CD4-positive, alpha-beta T cell treated with Interleukin-17A for 1 hour (primary cell): ENCODE measurements at regions not wholly inside any gene's neighbourhood (a gene's known extent, or its start where the extent isn't known, plus 50 kb on each side); places are given as distances from the start of the nearest gene placed in this dataset.

Experiments used
- DNase-seq: peaks from one replicate; pipeline ENCODE4 v3.0.0-alpha.2; 2020

DNA sequence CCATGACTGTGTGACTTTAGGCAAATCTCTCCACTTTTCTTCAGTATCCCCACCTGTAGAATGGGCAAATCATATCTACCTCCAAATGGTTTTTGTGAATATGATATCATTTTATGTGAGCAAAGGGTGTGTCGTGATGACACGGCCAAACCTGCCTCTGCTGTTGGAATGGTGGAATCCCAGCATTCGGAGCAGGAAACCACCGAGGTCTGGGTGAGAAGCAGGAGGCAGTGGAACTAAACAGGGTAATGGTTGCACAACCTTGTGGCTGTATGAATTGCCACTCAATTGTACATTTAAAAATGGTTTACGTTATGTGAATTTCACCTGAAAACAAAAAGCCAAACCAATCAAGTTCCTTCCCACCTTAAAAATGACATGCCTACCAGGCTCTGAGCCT lies 131.4 kb upstream of the ZMIZ1 start:
- no peak for DNase-seq

DNA sequence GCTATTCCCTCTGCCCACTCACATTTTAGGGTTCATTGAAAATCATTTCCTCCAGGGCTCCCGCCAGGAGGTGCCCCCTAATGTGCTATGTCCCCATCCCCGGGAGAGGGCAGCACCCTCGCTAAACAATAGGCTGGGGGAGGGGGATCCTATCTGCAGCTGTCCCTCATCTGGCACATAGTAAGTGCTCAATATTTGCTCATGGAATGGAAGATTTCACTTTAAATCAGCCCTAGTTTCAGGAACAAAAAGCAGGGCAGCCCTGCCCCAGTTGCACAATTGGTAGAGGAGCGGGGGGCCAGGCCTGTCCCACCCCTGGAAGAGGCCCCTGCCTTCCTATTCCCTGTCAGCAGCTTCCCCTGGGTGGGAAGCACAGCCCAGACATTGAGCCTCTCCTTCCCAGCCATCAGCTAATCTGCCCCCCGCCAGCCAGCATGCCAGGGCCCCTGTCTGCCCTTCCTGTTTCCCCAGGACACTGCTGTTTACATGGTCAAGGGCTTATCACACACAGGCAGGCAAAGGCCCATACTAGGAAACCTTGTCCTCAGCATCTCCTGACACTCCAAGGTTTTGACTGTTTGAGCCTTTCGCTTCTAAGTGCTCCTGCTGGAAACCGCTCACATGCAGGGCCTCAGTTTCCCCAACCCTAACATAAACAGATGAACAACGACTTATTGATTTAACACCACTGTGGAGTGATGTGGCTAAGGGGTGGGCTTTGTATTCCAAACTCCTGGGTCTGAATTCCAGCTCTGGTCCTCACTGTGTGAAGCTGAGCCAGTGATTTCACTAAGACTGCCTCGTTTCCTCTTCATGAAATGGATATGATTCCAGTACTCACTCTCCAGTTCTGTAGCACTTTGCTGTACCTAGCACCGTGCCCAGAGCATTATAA lies 130.7 kb upstream of the ZMIZ1 start:
- DNase-seq: peak; percentile 13

DNA sequence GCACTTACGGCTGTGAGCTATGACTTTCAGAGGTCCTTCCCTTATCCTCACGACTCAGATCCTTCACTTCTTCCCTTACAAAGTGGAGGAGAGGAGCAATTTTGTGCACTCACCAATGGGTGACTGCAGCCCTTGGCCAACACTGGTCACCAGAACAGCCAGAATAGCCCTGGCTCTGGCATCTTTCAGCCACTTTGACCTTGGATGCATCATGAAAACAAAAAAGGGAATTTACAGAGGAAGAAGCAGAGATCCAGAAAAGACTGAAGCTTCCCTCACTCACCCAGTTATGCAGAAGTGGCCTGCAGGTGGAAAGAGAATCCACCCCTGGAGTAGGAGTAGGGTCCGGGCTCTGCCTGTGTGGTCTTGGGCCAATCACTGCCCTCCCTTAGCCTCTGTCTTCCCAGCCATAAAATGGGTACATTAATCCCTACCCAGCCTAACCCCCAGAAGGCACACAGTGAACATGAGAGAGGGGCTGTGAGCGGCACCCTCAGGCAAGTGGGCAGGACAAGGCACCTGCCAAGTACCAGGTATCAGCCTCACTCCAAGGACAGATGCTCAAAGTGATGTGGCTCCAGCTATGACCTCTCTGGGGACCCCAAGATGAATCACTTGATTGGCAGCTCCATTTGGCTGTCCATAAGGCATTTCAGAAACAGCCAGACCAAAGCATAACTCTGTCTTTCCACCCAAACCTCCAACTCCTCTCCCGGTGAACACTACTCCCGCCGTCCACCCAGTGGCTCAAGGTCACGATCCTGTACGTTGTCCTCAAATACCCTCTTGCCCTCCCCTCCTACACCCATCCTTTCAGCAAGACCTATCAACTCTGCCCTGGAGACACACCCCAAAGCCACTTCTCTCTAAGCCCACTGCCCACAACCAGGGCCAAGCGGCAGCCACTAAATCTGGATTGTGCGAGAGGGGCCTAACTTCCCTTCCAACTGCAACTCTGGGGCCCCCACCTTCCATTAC lies 129.8 kb upstream of the ZMIZ1 start:
- DNase-seq: no peak

DNA sequence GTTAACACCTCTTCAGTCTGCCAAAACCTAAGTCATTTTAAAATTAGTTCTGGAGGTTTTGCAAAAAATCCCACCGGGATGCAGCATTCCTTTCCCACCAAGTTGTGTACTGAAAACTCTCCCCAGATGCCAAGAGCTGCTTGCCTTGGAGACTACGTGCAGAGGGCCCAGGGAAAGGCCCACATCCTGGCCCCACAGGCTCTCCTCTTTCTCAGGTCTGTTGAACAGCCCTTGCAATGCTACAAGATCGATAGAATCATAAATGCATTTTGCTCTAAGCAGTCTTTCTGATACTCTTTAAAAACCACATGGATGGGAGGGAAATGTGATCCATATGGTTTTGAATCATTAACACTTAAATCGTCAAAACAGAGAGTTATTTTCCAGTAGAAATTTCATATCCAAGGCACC lies 126.7 kb upstream of the ZMIZ1 start:
- no peak for DNase-seq

DNA sequence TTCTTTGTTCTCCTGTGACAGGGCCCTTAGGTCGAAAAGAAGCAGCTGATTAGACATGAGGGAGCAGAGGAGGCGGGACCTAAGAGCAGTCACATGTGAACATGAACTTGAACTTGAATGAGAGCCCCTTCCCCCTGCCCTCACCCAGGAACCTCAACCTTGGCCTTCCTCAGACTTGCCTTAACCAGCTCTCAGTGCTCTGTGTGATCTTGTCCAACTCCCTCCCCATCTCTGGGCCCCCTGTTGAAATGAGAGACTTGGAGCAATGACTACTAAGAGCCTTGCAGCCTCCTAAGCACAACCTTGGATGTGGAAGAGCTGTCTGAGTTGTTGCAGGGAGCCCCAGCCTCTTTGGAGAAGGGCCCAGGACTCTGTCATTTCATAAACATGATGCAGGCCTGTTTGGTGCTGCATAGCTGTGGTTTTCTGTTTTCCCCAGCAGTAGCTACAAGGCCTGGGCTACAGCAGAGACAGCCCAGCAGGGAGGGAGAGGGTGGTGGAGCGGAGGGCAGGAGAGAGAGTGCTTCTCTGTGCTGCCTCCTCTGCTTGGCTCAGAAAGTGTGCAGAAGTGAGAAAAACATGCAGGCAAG lies 123.9 kb upstream of the ZMIZ1 start:
- no peak for DNase-seq

DNA sequence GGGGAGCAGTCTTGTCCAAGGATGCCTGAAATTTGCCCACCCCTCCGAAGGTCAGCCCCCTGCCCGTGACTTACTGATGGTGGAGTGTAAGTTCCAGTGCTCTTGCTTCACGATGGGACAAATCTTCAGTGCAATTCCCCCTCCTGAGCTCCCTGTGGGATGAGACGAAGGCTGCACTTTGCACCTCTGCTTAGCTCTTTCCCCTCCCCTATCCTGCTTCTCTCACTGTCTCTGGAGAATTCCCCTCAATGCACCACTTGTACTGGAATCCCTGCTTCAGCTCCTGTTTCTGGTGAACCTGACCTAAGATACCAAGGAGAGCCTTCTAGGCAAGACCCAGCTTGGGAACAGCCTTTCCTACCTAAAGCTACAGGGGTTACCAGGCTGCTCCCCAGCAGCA lies 122.9 kb upstream of the ZMIZ1 start:
- no peak for DNase-seq

DNA sequence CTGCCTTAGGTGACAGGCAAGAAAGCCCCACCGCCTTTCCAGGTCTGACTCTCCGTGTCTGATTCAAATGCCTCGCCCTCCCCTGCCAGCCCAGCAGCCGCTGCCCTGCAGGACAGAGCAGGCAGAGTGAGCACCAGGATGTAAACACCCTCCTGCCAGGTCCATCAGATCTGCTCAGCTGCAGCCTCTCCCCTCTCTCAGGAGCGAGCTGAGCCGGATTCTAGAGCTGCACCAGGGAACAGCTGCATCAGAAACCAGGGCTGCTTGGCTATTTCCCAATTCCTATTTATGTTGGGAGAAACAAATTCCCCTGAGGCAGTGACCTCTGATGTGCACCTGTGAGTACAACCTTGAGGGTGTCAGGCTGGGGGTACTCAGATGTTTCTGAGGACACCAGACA lies 121.5 kb upstream of the ZMIZ1 start:
- no peak for DNase-seq

DNA sequence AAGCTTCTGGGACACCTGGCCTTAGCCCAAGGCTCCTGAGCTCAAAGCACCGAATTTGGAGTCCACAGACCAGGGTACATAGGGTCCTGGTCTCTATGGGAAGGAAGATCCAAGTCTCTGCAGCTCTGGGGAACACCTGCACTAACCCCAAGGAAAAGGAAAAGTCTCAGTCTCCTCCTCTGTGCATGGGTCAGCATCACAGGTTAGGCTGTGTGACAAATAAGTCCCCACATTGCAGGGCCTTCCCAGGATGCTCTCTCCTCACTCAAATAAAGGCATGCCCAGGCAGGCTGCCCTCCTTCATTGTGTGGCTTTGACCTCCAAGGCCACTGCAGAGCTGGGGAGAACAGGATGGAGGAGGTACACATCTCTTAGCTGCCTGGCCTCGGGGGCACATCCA lies 121.0 kb upstream of the ZMIZ1 start:
- no peak for DNase-seq

DNA sequence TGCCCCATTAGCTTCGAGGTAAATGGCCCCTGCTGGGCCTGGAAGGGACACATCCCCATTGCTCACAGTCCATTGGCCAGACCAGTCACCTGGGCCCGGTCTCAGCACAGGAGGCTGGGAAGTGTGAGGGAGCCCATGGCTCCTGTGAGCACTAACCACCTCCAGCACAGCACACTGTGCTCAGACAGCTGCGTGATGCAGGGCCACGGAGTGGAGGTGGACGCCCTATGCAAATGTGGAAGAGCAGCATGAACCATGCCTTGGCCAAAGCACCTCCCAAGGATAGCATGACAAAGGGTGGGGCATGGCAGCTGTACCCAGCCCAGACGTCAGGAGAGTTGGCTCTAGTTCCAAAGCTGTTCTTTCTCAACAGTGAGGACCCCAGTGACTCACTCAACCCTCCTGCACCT lies 120.1 kb upstream of the ZMIZ1 start:
- no peak for DNase-seq

DNA sequence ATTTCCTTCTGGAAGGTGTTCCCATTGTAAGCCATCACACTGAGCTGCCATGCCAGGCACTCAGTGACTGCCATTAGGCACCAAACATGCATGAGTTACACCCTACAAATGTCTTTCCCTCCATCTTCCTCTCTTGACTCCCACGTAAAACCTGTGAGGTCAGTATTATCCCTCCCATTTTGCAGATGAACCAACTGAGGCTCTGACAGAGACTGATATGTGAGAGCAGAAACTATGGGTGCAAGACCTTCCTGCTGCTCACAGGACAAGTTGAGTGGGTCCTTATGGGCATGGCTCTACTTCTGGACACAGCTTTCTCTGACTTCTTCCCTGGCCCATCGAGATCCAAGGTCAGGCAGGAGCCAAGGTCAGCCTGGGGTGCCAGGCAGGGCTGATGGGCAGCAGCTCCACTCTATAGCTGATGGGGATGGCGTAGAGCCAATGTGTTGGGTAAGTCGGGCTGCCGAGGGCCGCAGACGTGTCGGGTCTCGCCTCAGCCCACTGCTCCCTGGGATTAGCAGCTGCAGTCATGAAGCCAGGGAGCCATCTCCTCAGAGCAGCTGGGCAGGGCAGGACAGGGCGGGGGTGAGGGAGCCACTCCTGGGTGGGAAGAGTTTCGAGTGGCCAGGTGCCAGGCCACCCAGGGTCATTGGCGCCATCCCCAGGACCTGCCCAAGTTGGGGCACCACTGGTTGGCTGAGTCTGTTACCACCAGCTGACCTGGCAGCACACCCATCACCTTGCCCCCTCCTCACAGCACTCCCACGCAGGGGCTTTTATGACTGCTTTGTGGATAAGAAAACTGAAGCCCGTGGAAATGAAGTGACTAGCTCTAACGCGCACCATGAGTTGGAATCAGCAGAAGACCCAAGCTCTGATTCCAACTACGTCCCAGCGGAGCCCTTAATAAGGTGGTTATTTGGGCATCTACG lies 117.8 kb upstream of the ZMIZ1 start:
- DNase-seq: no peak

DNA sequence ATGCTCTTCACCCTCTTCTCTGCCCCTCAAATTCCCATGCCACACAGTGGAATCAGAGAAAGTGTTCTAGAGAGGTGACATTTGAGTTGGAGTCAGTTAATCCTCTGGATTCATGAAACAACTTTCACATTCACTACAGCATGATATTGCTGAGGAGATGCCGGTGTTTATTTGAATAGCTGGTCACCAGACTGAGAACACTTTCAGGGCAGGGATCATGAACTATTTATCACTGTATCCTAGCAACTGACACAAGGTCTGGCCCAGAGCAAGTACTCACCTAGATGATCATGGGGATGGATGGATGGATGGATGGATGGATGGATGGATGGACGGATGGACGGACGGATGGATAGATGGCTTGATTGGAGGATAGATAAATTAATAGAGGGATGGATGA lies 116.7 kb upstream of the ZMIZ1 start:
- no peak for DNase-seq

DNA sequence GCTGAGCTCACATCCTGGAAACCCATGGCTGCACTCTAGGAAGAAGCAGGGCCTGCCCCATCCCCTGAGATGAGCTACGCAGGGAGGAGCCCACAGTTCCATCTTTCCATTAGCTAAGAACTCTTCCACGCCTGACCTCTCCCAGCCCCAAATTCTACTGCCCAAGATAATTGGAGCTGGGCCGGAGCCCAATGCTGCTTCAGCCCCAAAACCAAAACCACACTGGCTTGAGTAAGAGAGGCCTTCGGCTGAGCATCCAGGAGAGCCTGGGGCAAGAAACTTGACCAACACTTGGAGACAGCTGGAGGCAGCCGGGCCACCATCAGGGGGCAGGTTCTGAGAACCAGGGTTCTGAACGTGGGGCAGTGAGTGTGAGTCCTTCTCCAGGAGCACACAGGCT lies 116.1 kb upstream of the ZMIZ1 start:
- DNase-seq: no peak

DNA sequence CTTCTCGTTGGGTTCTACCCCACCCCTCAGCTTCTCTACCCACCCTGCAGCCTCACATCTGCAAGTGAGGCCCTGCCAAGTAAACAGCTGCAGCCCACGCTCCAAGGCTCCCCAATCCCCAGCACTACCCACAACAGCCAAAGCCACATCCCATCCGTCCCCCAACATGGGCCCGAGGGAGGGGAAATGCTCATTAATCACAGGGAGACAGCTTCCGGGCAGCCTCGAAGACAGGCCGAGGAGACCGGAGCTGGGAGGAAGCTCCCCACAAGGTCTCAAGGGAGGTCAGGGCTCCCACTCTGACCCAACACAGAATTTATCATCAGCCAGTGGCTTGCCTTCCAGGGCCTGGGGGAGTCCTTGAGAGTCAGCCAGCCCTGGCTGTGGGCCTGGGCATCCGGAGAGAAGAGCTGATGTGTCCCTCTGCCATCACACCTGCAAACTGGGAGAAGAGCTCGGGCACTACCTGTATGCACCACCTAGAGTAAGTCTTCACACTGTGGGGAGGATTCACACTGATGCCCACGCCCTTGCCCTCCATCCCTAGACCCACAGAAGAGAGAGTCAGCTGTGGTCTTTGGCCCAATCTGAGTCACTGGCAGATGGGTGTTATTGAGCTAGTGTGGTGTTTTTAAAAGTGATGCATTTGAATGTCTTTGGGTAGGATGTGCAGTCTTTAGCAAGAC lies 115.5 kb upstream of the ZMIZ1 start:
- DNase-seq: no peak

DNA sequence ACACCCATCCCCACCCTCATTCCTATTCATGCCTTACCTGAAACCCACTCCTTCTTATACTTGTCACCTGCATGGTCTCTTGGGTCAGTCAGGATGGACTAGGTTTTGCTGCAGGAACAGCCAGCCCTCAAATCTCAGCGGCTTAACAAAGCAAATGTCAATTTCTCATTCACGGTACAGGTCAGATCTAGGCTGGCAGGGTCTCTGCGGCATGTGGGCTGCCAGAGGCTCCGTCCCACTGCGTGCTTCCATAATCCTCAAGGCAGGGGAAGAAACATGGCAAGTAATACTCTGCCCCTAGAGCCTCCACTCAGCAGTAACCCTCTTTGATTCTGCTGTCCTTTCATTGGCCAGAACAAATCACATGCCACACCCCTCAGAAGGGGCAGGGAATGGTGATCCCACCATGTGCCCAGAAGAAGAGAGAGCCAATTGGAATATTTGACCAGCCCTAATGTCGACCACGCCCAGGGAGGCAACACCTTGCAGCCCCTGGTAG lies 114.9 kb upstream of the ZMIZ1 start:
- no peak for DNase-seq

DNA sequence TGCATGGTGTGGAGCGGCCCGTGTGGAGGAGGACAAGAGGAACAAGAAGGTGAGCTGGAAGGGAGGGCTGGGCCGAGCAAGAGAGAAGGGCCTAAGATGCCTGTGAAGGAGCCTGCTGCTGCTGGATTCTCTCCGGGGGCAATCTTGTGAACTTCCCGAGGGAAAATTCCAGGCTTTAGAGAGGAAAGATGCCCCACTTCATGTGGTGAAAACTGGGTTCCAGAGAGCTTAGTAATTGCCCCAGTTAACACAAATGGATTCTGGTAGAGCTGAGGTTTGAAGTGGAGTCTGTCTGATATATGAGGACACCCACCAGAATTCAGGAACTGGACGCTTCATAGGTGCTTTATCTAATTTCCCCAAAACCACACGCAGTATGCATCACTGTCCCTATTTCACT lies 114.1 kb upstream of the ZMIZ1 start:
- no peak for DNase-seq

DNA sequence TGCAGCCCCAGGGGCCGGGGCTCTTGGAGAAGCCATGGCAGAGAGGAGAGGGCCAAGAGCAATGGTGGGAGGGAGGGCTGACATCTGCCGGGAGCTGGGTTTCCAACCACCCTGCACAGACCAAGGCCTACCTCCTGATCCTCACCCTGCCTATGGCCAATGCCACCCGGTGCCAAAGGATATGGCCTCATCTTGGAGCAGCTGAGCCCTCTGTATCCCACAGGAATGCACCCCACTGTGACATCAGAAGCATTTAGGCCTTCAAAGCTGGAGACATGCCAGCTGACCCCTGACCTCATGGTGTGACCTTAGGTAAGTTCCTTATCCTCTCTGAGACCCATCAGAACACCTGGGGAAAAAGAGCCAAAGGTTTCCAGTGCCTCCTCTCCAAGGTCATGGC lies 113.6 kb upstream of the ZMIZ1 start:
- DNase-seq: no peak

DNA sequence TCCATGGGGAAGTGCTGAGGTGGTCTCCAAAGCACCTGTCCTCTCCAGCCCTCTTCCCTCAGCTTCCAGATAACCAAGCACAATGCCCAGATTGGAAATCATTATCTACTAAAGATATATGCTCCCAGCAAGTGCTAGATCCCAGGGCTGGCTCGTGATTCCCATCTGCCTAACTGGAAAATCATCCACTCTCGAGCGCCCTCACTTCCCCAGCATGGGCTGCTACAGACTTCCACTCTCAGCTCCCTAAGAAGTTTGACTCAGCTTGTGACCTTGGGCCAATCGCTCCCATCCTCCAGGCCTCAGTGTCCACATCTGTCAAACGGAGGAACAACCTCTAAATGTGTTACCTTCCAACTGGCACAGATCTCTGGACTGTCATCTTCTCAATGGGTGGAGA lies 112.4 kb upstream of the ZMIZ1 start:
- DNase-seq: no peak

DNA sequence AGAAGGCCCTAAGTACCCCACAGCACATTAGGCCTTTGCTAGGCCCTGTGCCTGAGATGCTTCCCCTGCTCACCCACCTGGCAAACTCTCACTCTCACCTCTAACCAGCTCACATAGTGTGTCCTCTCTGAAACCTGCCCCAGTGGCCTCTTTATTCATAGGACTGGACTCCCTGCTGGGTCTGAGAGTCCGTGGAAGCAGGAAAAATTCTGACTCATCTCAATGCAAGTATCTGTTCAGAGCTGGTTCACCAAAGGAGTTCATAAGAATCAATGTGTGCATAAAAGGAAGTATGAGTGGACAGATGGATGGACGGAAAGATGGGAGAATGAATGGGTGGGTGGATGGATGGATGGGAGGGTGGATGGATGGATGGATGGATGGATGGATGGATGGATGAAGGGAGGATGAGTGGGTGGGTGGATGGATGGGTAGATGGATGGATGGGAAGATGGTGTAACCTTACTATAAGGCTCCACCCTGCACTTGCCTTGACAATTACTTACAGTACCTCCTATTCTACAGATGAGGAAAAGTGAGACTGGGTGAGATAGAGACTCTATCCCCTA lies 111.2 kb upstream of the ZMIZ1 start:
- no peak for DNase-seq

DNA sequence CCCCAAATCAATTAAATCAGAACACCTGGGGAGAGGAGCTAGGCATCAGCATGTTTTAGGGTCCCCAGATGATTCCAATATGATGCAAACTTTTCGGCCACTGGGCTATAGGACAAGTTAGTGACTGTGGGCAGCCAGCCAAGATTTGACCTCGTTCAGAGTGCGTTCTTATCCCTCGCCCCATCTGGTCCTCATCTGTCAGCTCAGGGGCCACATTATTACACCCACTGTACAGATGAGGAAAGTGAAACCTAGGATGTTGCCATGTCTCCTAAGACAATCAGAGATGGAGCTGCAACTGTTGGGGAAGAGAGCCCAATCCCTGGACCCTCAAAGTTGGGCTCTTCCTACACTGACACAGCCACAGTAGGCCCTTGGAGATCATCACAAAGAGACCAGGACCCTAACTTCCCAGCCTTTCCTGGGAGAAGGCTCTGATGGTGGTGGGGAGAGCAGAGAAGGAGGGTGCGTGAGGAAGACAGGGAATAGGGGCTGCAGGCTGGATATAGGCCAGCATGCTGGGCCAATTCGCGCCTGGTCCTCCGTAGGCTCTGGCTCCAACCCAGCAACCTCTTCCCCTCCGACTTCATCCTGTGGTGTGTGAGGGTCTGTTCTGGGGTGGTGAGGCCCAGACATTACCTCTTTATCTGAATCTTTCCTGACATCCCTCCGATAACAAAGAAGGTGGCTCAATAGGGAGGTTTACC lies 109.4 kb upstream of the ZMIZ1 start:
- DNase-seq: no peak

DNA sequence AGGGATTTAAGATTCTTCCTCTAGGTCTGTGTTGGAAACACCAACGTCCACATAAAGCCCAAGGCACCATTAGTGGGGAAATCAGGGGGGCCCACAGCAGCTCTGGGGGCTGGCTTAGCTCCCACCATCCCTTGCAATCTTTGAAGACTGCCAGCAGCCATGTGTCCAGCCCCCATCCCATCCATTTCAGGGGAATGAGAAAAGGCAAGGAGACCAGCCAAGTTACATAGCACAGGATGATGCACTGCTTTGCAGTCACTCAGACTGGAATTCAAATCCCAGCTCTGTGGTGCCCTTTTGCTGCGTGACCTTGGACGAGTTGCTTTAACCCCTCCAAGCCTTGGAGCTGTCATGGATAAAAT lies 108.9 kb upstream of the ZMIZ1 start:
- DNase-seq: no peak
